Non-pigmented ciliary epithelial cell (primary cell): ENCODE measurements at regions not wholly inside any gene's neighbourhood (a gene's known extent, or its start where the extent isn't known, plus 50 kb on each side); places are given as distances from the start of the nearest gene placed in this dataset.

ENCODE experiments used
- DNase-seq: peaks from one replicate; pipeline ENCODE4 v3.0.0-alpha.2; 2010; ENCODE audit warnings: low read depth

DNA sequence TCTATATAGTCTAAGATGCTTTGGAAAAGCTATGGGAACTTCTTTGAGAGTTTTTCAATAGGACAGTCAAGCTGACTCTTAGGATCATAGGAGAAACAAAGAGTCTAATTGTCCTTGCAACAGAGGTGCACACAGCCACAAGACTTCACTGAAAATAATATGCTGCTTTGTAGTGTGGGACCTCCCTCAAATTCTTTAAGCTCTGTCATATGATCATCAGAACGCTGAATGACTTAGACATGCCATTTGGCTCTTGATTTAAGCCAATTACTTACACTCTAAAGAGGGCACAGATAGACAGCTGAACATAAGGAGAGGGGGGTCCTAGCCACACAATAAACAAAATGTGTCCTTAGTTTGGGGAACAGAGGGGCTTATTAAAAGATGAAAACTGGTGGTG lies 818.7 kb upstream of the GJE1 start:
- no peak for DNase-seq

DNA sequence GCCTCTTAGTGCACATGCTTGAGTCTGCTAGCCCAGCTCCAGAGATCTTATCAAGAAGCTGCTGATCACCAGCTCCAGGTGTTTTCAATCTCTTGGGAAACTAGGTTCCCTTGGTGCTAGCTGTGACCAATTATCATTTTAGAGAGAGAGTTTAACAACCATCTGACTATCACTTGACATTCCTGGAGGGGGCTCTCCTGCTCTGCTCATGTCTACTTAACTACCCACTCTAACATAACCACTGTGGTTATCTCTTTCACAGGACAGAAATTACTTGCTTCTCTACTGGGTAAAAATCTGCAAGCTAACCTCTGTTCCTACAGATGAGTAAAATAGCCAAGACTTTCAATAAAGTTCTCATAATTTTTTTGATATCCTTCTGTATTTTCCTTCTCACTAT lies 823.4 kb upstream of the GJE1 start:
- DNase-seq, result no peak

DNA sequence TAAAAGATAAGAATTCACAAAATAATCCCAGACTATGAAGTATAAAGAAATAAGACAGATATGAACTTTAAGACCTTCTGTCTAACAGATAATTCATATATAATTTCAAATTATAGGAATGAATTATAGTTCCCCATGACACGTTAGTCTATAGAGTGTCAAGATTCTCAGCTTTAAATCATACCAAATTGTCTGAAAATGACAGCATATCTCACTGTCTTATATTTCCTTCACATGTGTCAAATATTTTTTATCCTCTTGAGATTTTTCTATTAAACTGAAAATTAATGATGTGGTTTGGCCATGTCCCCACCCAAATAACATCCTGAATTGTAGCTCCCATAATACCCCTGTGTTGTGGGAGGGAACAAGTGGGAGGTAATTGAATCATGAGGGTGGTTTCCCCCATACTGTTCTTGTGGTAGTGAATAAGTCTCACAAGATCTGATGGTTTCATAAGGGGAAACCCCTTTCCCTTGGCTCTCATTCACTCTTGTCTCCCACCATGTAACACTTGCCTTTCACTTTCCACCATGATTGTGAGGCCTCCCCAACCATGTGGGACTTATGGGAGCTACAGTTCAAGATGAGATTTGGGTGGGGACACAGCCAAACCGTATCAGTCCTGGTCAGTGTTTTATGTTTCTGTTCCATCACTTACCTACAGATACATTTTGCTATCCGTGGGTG lies 825.3 kb upstream of the GJE1 start:
- no peak for DNase-seq

DNA sequence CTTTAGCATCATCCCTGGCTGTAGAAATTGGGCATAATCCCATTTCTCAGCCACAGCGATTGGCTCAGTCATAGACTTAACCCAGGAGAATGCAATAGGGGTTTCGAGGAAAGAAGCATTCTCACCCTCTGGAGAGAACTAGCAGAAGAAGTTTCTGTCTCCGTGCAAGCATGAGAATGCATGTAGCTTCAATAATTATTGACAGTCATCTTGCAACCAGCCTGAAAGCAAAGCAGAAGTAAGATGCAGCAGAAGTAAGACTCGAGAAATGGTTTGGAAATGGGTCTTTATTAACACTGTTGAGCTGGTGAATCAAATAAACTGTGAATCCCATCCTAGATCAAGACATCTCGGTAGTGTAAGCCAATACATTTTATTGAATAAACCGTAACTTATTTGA lies 828.8 kb upstream of the GJE1 start:
- DNase-seq, result no peak

DNA sequence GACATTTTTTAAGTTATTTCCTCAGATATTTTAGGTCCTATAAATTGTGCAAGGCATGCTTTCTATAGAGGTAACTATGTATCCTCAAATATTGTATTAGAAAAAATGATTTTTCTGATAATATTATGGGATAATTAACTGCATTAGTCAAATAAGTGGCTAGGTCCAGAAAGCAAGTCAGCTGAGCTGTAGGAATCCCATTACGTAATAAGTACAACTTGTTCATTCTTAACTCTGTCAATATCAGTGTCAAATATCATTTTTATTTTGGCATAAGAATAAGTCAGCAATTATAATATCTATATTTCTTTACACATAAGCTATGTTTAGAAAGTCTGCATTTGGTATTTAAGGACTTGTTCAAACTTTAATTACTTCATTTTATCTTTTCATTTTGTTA lies 830.9 kb upstream of the GJE1 start:
- no peak for DNase-seq

DNA sequence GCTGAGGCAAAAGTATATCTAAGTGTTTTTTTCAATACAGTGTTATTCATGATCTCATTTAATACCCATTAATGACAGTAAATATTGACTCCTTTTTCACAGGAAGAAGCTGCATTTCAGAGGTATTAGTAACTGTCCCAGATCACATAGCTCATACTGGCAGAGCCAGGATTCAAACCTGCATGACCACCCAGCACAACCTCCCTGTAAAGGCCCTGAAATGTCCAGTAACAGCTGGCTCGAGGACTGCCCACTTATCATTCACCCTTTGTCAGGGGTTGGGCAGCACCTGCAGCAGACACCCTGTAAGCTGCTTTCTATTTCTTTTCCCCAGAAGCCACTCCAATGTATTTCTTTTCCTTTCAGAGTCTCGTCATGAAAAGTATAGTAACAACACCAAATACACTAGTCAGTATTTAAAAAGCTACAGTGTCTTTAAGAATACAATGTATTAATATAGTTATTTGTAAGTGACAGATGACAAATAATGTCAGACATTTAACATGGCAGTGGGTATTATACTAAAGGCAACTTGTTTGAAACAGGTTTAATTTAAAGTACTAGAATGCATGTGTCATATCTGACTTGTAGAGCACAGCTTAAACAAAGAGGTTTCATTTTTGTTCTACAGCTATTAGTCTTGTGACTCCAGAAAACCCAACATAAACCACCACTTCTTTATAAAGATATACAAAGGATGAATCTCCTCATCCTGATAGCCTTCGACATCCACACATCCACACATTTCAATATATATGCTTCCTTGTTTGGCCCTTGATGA lies 841.6 kb upstream of the GJE1 start:
- no peak for DNase-seq

DNA sequence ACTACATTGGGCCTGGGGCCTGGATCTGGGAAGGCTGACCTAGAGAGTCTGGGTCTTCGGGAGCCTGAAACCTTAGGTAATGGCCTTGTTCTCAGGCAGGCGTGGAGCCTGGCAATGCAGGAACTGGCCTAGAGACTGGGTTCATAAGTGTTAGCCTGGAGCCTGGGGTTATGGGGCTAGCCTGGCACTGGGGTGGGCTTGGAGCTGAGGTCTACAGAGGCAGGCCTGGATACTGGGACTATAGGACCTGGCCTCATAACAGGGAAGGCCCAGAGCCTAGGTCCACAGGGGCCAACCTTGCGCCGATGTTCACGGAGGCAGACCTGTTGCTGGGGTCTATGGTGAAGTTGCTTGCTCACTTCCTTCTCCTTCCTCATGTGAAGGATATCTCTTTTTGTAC lies 843.8 kb upstream of the GJE1 start:
- no peak for DNase-seq

DNA sequence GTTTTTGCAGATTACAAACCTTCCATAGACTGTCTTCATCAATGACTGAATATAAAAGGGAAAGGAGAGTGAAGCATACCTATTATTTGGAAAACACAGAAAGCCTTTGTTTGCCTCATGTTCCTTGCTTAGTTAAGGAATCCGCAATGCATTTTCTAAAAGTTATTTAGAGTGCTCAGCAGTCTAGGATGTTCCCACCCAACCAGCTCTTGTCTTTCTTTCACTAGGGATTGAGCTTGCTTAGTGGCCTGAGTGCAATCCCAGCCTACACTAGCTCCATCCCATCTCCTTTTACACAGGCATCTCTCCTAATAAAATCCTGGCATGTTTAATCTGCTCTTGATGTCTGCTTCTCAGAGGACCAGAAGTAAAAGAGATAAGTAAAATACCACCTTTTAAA lies 850.5 kb upstream of the GJE1 start:
- DNase-seq, result no peak

DNA sequence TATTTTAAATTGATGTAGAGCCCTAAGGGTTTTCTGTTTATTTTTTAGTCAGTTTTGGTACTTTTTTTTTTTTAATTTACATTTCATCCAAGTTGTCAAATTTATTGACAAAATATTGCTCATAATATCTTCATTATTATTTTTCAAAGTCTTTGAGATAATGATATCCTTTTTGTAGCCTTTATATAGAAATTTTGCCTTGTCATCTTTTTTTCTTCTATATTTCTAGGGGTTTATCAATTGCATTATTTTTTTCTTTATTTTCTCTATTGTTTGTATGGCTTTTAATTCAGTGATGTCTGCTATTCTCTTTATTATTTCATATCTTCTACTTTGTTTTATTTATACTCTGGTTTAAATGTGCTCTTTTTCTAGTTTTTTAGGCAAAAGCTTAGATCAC lies 863.0 kb upstream of the GJE1 start:
- no peak for DNase-seq

DNA sequence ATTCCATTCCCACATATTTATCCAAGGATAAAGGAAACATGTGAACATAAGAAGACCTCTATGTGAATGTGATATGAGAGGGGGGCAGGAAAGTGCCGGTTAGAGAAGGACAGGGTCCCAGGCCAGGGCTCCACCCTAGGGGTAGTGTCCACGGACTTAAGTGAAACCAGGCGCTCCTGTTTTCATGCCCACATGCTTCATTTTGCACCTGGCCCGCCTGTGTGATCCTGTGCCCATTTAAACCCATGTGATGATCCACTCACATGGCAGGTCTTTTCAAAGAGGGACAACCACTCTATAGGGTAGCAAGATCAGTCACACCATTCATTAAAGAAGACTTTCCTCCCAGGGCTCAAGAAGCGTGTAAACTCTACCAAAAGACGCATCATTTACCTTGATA lies 865.3 kb upstream of the GJE1 start:
- DNase-seq, result no peak

DNA sequence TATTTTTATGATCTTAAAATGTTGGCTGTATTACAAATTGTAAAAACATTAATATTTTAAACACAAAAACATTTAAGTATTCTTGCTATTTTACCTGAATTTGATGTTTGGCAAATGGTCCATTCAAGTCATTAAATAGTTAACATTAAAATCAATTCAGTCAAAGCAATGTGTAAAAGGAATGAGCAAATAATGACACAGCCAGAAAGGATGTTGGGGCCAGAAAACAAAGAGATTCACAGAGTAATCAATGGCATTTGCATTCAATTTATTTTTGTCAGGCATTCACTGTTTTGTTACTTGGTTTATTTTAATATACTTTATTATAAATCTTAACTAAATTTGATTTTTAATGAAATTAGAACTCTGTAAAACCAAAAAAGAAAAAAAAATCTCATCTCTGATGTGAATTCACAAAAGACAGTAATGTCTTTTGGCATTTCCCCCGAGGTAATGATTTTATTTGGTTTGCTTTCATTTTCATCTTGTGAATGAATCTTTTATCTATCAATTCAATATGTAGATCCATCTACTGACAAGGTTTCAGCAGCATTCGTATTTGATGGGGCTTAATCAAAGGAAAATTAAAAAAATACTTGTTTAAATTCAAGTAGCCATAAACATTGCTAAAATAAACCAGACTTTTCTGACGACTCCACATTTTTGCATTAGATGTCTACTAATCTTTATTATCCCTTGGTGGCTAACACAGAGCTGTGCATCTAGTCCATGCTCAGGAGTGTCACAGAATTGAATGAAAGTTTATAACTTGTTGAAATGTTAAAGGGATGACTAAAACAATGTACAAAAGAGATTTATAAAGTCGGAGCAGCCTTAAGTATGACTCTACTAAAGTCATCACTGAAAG lies 866.7 kb upstream of the GJE1 start:
- DNase-seq, result no peak

DNA sequence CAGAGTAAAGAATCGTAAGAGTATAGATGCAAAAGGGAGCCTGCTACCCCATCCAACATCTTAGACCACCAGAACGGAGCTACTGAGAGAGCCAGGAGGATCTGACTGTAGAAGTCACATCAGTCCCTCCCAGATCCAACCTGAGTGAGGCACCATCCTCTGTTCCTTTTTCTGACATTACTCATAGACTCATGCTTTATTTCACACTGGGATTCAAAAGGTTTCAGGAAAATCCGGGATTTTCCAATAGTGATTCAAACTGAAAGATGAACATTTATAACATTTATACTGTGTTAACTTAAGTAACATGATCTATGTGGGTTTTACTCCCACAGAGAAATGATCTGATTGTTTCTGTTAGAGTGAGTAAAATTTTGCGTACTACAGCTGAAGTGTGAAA lies 868.6 kb upstream of the GJE1 start:
- no peak for DNase-seq

DNA sequence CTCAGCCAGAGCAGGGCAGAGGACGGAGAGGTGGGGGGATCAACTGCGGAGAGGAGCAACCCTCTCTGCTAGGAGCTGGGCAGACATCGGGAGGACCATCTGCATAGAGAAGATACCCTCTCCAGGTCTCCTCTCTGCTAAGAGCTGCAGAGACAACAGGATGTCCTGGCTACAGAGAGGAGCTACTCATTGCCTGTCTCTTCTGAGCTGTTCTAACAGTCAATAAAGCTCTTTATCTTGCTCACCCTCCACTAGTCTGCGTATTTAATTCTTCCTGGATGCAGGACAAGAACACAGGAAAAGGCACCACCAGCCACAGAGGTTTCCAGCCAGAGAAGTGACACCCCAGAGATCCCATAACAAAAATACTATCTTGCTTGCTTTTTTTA lies 871.1 kb upstream of the GJE1 start:
- DNase-seq, result no peak

DNA sequence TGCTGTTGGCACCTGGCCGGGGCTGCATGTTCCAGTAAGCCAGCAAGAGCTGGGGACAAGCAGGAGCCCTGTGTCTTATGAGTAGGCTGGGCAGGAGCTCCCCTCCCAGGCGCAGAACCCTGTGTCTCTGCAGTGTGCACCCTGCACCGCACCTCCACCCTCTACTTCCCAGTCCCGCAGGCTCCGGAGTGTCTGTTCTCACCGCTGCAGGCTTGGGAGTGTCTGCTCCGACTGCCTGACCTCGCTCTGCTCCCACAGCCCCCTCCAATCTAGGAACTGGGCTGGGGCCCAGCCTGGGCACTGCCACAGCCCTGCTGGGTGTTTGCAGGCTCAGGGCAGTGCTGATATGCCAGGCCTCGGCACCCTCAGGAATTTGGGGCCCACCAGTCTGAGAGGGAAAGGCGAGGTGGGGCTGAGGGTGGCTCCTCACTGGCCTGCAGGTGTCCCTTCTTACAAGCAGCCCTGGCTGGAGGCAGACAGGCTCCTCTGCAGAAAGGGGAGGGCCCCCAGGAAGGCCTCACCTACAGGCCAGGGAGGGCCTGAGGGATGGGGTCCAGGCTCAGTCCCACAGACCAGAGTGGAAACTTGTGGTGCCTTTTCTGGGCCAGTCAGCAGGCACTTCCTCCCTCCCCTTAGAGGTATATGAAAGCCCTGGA lies 871.6 kb upstream of the GJE1 start:
- DNase-seq, result no peak

DNA sequence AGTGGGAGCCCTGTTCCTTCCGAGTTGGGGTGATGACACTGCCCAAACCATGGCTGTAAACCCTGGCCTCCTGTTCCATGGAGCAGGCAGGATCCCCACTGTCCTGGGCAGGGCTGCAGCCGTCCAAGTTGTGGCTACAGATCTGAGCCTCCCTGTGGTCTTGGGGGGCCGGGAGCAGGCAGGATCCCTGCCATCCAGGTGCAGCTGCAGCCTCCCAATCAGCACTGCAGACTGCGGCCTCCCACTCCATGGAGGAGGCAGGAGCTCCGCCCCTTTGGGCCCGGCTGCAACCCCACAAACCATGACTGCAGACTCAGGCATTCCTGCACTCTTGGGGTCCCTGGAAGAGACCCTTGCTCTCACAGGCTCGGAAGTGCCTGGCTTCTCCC lies 872.1 kb upstream of the GJE1 start:
- no peak for DNase-seq

DNA sequence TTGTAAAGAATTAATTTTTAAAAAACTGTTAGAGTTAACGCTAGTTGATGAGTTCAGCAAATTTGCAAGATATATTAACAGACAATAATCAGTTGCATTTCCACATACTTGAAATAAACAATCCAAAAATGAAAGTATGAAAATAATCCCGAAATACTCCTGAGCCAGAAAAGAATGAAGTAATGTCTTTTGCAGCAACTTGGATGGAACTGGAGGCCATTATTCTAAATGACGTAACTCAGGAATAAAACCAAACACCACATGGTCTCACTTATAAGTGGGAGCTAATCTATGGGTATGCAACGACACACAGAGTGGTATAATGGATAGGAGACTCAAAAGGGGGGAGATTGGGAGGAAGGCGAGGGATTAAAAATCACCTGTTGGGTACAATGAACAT lies 872.9 kb upstream of the GJE1 start:
- DNase-seq, result no peak

DNA sequence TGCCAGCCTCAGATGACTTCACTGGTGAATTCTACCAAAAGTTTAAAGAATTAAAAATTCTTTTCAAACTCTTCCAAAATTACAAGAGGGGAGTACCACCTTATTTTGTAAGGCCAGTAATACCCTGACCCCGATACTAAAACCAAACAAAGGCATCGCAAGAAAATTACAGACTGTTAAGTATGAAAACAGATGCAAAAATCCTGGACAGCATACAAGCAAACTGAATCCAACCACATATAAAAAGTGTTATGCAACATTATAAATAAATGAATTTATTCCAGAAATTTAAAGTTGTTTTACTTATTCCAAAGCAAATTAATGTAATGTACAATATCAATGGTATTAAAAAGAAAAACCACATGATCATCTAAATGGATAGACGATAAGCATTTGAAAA lies 873.6 kb upstream of the GJE1 start:
- no peak for DNase-seq

DNA sequence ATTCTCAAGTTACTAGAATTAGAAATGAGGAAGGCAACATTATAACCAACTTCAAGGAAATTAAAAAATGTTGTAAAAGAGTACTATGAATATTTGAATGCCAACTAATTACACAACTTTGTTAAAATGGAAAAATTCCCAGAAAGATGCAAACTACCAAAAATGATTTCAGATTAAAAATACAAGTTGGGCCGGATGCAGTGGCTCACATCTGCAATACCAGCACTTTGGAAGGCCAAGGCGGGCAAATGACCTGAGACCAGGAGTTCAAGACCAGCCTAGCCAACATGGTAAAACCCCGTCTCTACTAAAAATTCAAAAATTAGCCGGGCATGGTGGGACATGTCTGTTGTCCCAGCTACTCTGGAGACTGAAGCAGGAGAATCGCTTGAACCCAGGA lies 874.2 kb upstream of the GJE1 start:
- no peak for DNase-seq

DNA sequence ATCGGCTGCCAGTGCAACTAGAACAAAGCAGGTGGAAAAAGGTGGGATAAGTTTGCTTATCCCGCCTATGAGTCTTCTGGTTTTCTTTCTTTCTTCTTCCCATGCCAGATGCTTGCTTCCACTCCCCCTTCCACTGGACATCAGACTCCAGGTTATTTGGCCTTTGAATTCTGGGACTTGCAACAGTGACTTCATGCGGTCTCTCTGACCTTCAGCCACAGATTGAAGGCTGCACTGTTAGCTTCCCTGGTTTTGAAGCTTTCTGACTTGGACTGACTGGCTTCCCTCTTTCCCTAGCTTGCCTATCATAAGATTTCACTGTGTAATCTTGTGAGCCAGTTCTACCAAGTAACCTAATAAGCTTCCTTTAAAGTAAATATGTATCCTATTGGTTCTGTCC lies 878.4 kb upstream of the GJE1 start:
- no peak for DNase-seq

DNA sequence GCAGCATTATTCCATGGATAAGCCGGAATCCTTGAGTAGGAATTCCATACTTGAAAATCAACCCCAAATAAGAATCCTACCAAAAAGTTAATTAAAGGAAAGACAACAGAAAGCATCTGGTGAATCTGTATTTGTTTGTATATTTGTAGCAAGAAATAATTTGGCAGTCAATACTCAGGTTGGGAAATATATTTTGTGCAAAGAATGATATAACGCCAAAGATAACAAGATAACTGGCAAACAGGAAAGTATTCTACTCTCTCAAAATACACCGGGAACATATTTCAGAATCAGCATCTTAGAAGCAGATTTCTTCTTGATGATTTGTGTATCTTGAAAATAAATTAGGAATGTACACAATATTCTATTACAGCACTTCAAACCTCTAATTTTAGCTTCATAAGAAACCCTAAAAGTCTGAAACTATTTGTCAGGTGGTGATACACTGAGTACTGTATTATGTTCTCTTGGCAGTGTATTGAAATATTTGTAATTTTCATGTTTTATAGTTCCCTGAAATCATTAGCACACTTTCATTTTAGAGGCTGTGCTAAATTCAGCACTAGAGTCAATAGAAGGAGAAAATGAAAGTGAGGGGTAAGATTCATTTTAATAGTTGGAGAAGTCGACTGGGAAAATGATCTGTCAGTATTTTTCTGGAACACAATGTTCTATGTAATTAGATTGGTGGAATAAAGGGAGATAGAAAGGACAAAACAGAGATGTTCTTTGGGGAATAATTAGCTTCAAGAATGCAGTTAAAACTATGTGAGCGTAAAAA lies 879.7 kb upstream of the GJE1 start:
- DNase-seq, result no peak

DNA sequence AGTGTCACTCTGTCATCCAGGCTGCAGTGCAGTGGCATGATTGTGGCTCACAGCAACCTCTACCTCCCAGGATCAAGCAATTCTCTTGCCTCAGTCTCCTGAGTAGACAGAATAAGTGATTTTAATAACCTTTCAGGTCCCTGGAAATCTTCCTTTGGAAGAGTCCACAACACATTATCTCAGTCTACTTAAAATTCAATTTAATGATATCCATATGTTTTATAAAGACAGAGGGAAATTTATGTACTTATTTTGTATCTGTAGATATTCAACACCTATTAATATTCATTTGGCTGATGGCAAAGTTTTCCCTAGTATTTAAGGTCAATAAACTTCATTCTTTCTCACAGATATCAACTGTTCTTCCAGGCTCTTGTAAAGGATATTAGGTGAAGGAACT lies 881.4 kb upstream of the GJE1 start:
- no peak for DNase-seq
